Forelimb muscle (tissue), 1 donor: ENCODE measurements at regions not wholly inside any gene's neighbourhood (a gene's known extent, or its start where the extent isn't known, plus 50 kb on each side); places are given as distances from the start of the nearest gene placed in this dataset.
"Not testable (repeated sequence)": the region's sequence is repeated elsewhere in the genome, so short reads cannot be mapped to it uniquely, and the experiment has no call there.

Experiments
- DNase-seq: peaks from one replicate; pipeline ENCODE4 v3.0.0-alpha.2; 2013; ENCODE audit warnings: low read depth

DNA sequence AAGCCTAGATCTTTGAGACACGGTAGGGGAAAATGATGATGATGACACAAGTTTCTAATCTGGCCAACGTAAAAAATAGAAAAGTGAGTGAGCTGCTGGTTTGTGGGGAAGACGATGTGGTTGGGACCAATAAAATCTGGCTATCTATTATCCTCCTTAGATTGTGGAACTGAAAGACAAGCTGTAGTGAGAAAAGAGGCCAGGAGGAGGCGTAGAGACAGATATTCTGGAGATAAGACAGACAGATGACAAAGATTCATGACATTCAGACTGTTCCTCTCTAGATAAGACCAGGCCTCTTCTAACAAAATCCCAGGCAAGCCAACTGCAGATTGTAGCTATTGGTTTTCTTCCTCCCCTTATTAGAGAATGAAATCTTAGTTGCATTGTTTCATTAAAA is 376.3 kb upstream of the UBE2E3 start:
- DNase-seq, result no peak

DNA sequence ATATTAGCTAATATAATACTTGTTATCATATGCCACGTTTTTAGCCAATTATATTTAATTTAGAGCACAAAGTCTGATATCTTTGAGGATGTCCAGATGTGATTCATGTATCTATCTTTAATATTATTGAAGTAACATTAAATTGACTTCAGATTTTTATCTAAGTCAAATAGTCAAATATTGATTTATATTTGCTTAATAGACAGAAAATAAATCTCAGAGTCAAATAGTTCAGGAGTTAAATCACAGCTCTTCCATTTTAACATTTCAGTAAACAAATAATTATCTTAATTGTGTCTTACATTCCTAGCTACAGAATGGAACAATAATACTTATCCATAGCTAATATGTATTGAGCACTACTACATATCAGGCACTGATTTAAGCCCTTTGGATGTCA is 379.4 kb upstream of the UBE2E3 start:
- no peak for DNase-seq

DNA sequence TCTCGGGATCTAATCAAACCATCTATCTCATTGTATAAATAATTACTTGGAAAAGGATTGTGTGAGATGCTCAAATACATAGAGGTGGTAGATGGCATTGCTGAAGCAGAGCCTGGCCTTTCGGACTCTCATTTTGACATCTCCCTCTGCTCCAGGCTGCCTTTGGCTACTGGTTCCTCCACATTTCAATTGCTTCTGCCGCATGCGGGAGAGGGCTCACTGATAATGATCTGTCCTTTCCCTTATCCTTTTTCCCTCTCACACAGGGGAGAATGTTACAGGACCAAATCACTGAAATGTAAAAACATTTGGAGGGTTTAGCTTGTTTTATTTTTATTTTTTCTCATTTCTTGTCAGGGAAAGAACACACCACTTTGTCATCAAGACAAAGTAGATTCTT is 380.6 kb upstream of the UBE2E3 start:
- no peak for DNase-seq

DNA sequence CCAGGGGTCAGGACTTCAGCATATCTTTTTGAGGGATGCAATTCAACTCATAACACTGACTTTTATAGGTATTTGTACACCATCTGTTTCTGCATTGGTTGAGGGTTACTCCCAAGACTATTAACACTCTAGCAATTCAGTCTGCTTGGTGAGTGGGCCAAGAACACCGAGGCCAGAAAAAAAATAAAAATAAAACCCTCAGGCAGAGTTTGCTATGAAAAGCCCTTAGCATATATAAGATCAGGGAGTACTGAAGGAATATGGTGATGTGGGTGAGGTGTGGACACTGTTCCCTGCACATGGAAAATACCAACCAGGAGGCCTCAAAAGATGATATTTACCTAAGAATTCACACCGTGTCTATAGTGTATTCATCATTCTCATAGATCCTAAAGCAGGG is 383.2 kb upstream of the UBE2E3 start:
- no peak for DNase-seq

DNA sequence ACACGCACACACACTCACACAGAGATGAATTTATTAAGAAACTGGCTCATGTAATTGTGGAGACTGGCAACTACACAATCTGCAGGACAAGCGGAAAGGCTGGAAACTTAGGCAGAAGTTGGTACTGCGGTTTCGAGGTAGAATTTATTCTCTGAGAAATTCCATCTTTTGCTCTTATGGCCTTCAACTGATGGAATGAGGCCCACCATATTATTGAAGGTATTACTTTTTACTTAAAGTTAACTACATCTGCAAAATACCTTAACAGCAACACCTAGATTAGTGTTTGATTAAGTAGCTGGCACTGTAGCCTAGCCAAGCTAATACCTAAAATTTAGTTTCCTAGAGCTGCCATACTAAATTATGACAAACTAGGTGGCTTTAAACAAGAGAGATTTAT is 384.0 kb upstream of the UBE2E3 start:
- DNase-seq, result no peak

DNA sequence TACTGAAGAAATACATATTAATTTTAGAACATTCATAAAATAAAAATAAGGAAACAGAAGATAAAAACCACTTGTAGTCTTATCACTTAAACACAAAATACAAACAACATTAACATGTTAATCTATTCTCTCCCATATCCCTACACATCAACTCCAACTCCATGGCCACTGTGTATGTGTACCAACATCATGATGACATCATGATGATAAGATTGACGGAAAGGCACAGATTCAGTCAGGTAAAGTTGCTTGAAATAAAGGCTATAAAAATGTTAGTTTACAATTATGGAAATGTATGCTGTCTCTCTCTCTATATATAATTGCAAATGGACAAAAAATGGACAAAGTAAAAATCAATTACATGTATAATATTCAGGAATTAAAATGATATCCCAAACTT is 388.5 kb upstream of the UBE2E3 start:
- no peak for DNase-seq

DNA sequence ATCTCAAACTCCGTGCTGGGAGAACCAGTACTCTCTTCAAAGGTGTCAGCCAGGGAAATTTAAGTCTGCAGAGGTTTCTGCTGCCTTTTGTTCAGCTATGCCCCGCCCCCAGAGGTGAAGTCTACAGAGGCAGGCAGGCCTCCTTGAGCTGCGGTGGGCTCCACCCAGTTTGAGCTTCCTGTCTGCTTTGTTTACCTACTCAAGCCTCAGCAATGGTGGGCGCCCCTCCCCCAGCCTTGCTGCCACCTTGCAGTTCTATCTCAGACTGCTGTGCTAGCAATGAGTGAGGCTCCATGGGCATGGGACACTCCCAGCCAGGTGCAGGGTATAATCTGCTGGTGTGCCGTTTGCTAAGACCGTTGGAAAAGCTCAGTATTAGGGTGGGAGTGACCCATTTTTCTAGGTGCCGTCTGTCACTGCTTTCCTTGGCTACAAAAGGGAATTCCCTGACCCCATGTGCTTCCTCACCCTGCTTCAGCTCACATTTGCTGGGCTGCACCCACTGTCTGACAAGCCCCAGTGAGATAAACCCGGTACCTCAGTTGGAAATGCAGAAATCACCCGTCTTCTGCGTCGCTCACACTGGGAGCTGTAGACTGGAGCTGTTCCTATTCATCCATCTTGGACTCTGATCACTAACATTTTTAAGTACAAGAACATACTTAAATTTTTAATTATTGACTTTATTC is 389.2 kb upstream of the UBE2E3 start:
- DNase-seq, result not testable (repeated sequence)

DNA sequence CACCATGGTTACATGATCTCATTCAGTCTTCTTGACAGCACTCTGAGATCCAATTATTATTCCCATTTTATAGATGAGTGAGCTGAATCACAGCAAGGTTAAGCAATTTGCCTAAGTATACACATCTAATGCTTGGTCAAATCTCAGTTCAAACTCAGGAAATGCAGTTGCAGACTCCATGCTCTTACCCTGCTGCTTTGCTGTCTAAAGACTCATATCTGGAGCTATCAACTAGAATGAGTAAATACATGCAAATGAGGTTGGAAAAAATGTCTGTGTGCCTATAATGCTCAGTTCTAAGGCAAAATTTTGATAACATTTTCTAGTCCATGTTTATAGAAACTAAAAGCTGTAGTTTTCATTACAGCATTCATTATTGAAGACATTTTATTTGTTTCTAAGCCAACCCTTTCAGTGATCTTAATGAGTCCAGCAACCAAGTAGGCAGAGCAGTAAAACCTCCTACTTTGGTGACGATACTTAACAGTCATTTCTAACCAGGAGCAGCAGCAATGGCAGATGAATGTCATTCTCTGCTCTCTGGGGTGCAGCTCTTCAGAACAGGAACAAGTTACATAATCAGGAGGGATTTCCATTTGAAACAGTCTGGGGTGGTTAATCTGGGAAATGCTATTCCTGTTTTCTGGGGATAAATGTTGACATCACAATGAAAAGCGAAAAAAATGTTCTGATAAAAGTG is 396.8 kb upstream of the UBE2E3 start:
- DNase-seq, result no peak

DNA sequence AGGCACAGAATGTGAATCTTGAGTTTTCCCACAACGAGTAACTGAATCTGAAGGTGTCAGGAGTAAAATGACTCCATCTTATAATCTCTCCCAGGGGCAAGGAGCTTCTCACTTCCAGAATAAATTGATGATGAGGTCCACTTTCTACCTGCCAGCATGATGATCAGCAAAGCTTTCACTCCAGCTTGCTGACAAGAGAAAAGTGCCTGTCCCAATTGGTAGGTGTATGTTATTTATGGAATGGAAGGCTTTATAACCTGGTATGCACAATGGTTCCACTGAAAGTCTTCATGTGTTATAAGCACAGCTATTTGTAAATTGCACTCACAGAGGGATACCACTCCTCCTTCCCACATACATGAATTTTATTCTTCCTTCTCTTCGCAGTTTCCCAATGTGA is 401.0 kb upstream of the UBE2E3 start:
- DNase-seq, result no peak

DNA sequence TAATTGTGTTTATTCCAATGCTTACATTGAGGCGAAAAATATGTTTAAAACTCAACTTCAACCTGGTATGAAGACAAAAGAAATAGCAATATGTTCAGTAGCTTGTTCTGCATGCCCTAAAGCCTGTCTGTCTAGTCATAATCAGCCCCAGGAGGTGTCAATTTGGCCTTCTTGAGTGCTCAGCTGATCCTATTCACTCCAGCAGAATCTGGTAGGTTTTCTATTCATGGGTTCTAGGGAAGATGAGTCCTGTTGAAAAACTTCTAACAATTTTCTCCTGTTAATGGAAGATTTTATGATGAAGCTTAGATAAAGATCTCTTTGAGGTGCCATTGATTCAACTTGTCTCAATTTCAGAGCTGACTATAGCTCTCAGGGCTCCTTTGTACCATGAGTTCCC is 402.0 kb upstream of the UBE2E3 start:
- DNase-seq, result no peak

DNA sequence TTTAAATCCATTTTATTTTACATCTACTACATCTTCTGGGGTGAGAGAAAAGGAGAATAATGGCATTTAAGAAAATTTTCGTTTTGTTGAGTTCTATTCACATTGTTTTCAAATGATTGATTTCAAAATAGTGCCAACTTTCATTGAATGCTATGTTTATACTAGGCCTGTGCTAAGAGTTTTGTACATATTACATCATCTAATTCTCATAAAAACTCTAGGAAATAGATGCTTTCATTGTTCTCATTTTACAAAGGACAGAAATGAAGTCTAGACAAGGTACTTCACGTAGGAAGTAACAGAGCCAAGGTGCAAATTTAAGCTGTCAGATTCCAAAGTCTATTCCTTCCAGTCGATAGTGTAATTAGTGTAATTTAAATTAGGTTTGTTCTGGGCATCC is 402.8 kb upstream of the UBE2E3 start:
- DNase-seq, result no peak

DNA sequence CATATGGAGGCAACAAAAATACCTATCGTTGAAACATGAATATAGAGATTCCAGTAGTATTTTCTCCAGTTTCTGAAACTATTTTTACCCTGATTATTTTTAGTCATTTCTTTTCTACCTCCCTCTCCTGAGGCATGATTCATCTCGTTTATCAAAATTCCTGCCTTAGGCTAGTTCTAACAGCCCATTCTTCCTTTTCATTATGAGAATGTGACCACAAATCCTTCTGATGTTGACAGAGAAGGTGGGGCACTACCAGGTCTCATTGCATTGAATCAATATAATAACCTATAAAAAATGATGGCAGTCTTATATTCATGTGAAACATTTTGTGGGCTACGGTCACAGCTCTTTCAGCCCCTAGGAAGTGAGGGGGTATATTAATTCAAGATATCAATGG is 406.5 kb upstream of the UBE2E3 start:
- DNase-seq, result no peak

DNA sequence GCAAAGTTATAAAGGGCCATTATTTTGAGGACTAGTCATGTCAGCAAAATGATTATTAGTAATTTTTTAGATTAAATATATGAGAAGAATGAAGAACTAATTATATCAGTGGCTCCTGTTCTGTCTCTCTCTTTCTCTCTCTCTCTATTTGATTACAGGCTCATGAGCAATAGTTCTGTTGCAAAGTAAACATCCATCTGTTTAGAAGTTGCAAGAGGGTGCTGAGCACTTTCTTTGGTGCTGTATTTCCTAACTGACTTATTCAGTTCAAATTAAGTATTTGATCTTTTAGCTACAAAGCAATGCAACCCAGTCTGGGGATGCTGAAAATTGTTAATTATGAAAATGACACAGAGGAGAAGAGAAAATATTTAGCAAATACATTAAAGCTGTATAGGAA is 408.1 kb upstream of the UBE2E3 start:
- DNase-seq, result no peak

DNA sequence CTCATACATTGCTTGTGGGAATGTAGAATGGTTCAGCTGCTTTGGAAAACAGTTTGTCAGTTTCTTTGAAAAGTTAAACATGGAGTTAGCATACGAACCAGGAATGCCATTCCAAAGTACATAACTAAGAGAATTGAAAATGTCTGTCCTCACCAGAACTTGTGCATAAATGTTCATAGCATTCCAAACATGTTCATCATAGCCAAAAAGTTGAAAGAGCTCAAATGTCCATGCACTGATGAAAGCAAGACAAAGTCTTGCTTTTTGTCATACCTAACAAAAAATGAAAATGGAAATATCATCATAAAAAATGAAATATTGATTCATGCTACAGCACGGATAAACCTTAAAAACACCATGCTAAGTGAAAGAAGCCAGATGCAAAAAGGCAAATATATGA is 408.8 kb upstream of the UBE2E3 start:
- no peak for DNase-seq

DNA sequence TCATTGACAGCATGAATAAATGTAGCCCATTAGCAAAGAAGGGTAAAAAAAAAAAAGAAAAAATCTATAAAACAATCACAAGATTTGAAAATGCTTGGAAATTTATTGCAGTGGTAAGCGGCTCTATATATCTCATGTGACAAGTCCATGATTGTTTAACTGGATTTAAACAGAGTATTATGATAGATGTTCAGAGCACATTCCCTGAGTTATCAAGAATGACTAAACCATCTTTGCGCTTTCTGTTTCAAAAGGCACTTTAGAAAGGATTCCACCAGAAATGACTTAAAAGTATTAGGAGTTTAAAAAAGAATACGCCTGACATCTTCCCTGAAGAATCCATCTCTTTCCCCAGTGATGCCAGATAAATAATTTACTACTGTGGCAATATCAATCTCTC is 409.5 kb upstream of the UBE2E3 start:
- DNase-seq, result no peak

DNA sequence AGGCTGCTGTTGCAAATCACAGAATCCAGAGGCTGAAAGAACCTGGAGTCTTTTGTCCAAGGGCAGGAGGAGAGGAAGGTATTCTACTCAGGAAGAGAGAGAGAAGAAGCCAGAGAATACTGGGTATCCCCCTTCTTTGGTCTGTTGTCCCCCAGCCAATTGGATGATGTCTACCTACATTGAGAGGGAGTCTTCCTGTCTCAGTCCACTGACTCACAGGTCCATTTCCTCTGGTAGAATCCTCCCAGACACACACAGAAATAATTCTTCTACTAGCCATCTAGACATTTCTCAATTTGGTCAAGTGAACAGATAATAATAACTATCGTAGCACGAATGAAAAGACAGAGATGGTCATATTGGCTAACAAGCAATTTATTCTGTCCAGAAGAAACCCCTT is 416.4 kb upstream of the UBE2E3 start:
- DNase-seq, result no peak

DNA sequence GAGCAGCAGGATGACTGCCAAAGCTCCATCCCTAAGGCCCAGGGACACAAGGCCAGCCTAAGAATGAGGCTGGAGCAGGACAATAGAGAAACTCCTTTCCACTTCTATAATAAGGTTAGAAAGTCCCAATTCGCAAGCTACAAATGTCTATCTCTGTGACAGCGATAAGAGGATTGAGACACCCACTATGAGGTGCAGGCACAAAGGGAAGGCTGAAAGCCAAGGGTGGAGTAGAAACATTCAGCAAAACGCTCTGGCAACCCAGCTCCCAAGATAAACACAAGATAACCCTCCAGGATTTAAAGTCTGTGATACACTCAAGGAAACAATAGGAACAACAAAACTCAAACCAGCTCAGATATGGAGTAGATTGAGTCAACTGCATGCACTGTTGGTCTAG is 418.0 kb upstream of the UBE2E3 start:
- no peak for DNase-seq

DNA sequence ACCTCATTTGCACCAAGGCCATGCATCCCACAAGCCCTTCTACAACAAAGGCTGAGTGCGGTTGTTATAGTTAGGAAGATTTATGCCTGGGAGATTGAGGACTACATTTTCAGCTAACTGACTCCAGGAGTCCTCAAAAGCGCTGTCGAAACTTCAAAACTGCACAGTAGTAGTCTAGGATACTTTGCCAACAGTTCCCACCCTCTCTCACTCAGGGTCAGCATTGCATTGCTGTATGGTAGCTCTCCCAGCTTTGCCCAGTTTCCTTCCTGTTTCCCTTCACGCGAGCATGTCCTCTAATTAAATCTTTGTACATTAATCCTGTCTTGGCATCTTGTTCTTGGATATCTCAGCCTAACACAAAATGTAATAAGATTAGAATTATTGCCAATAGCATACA is 420.6 kb upstream of the UBE2E3 start:
- no peak for DNase-seq

DNA sequence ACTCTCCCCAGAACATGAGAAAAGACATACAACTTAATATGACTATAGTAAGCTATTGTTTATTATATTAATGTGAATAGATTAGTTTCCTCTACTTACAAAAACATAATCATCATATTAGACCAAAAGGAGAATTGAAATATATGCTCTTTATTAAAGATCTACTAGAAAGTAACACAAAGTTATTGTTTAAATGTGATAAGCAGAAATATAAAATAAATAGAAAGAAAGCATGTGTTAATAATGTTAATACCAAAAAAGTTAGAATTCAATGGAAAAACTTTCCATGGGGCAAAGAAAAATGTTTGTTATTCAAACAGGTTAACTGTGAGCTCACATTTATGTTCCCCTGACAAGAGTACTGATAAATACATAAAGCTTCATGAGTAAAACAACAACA is 421.4 kb upstream of the UBE2E3 start:
- DNase-seq, result no peak

DNA sequence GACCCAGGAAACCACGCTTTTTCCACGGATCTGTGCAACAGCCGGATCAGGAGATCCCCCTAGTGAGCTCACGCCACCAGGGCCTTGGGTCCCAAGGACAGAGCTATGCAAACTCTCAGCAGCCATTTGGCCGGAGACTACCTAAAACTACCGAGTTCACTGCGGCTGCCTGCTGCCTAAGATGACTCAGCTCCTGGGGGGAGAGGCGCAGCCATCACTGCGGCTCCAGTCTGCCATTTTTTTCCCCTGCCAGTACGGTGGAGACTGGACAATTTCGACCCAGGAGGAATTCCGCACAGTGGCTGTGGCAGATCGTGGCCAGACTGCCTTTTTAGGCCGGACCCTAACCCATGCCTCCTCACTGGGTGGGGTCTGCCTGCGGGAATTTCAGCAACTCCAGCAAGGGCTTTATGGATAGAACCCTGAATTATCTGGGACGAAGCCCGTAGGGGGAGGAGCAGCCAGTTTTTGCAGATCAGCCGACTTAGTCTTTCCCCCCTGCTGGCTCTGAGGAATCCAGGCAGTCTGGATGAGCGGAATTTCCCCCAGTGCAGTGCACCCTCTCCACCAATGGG is 424.9 kb upstream of the UBE2E3 start:
- DNase-seq, result no peak

DNA sequence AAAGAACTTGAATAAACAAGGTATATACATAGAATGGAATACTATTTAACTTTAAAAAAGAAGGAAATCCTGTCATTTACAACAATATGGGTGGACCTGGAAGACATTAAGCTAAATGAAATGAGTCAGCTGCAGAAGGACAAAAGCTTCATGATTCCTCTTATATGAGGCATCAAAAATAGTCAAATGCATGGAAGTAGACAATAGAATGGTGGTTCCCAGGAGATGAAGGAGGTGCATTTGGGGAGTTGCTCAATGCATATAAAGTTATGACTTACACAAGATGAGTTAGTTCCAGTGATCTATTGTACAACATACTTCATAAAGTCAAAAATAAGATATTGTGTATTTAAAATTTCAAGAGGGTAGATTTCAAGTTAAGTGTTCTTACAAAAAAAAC is 426.1 kb upstream of the UBE2E3 start:
- DNase-seq, result no peak

DNA sequence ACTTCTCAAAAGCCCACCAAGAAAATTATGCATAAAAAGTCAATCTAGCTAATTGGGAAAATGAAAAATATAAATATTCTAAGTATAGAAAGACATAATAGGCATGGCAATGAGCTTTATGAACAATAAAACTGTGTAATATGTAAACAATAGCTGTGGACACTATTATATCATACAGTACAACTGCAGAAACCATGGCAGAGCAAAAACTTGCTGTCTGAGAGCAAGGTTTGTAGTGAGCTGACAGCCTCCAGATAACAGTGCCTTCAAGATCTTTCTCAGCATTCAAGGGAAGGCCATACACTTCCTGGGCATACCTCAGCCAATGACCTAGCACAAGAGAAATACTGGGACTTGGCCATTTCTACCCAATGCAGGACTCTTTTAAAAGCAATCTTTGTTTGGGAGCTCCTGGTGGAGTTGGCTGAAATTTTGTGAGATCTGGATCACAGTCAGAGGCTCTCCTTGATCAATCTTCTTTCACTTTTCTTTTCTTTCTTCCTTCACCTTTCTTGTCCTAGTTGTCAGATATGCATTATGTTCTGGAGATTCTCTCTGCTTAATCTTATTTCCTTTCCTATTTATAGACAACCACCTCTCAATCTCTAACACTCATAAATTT is 427.2 kb upstream of the UBE2E3 start:
- DNase-seq, result no peak

DNA sequence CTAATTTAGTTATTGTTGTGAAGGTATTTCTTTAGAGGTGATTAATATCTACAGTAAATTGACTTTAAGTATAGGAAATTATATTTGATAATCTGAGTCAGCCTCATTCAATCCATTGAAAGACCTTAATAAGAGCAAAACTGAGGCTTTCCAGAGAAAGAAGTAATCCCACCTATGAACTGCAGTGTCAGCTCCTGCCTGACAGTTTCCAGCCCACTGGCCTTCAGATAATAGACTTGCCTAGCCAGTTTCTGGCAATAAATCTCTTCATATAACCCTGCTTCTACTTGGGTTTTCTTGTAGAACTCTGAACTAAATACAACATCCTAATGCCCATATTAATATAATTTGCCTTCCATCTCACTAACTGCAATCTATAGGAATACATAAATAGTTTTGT is 437.9 kb upstream of the UBE2E3 start:
- DNase-seq, result no peak
